ENCODE measurements at regions not wholly inside any gene's neighbourhood (a gene's known extent, or its start where the extent isn't known, plus 50 kb on each side); places are given as distances from the start of the nearest gene placed in this dataset.

DNA sequence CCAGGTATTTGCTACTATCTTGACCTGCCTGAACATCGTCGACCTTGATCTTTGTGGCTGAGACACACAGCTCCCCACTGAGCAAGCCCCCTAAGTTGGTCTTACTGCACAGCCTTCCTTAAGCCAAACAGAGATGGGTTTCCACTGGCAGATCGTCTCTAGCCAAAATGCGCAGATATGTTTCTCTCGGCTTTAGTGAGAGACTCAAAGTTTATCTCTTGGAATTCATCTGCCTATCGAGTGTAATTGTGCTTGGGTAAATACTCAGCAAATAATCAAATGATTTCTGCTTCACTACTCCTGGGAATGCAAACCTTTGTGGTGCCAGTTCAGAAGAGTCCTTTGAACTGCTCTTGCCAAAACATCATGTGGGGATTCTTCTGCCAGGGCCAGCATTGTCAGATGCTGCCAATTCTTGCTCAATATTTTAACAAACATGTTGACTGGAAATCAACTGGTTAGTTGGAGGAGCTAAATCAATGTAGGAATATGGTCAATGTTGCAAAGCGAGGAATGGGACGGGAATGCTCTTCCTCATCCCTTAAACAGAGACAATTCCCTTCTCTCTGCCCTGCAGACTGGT is 141.2 kb upstream of the SLC28A3 start:
- H3K27me3 ChIP-seq (ENCODE audit: insufficient read depth, poor library complexity, severe bottlenecking): peaks cover 2% of the 10 kb centered on the region
- H3K27ac ChIP-seq (replicated peaks): no peak overlapping the region
- no peak overlapping the region for H3K4me3 ChIP-seq (replicated peaks; ENCODE audit: insufficient read depth, low read length)
- no peak for TF ChIP-seq POLR2AphosphoS5 (IDR thresholded peaks at IDR 0.05; ENCODE audit: low read depth)
- TF ChIP-seq GABPA (IDR thresholded peaks at IDR 0.05; ENCODE audit: low read depth): no peak
- no peak for TF ChIP-seq SPI1 (IDR thresholded peaks at IDR 0.05; ENCODE audit: borderline replicate concordance, low read depth)
- TF ChIP-seq, protein P1, sequence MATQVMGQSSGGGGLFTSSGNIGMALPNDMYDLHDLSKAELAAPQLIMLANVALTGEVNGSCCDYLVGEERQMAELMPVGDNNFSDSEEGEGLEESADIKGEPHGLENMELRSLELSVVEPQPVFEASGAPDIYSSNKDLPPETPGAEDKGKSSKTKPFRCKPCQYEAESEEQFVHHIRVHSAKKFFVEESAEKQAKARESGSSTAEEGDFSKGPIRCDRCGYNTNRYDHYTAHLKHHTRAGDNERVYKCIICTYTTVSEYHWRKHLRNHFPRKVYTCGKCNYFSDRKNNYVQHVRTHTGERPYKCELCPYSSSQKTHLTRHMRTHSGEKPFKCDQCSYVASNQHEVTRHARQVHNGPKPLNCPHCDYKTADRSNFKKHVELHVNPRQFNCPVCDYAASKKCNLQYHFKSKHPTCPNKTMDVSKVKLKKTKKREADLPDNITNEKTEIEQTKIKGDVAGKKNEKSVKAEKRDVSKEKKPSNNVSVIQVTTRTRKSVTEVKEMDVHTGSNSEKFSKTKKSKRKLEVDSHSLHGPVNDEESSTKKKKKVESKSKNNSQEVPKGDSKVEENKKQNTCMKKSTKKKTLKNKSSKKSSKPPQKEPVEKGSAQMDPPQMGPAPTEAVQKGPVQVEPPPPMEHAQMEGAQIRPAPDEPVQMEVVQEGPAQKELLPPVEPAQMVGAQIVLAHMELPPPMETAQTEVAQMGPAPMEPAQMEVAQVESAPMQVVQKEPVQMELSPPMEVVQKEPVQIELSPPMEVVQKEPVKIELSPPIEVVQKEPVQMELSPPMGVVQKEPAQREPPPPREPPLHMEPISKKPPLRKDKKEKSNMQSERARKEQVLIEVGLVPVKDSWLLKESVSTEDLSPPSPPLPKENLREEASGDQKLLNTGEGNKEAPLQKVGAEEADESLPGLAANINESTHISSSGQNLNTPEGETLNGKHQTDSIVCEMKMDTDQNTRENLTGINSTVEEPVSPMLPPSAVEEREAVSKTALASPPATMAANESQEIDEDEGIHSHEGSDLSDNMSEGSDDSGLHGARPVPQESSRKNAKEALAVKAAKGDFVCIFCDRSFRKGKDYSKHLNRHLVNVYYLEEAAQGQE (IDR thresholded peaks at IDR 0.05; ENCODE audit: insufficient replicate concordance, low read depth): no peak
- TF ChIP-seq, protein P2, sequence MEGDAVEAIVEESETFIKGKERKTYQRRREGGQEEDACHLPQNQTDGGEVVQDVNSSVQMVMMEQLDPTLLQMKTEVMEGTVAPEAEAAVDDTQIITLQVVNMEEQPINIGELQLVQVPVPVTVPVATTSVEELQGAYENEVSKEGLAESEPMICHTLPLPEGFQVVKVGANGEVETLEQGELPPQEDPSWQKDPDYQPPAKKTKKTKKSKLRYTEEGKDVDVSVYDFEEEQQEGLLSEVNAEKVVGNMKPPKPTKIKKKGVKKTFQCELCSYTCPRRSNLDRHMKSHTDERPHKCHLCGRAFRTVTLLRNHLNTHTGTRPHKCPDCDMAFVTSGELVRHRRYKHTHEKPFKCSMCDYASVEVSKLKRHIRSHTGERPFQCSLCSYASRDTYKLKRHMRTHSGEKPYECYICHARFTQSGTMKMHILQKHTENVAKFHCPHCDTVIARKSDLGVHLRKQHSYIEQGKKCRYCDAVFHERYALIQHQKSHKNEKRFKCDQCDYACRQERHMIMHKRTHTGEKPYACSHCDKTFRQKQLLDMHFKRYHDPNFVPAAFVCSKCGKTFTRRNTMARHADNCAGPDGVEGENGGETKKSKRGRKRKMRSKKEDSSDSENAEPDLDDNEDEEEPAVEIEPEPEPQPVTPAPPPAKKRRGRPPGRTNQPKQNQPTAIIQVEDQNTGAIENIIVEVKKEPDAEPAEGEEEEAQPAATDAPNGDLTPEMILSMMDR (IDR thresholded peaks at IDR 0.05; ENCODE audit: insufficient read depth, low read length): no peak
- no peak for DNase-seq (ENCODE audit: low read depth in 1 of 2, low spot score in 1 of 2)

DNA sequence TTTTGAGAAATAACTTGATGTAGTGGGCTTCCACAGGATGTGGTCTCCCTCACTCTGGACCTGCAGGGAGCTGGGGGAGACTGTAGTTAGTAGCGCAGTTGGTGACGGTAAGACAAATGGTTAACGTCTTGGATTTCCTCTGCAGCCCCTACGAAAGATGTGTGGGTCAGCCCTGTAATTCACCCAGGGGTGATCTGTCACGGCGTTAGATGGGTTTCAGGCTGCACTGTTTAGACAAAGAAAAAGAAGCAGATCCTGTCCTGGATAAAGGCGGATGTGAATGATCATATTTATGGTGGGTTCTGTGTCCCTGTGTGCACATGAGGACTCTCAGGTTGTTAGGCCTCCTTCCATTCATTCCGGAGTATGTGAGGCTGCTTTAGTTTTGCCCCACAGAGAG is 142.0 kb upstream of the SLC28A3 start:
- Histone ChIP-seq H3K27ac (replicated peaks) (no peak overlapping the region), H3K4me3 (replicated peaks; ENCODE audit: insufficient read depth, low read length) (no peak overlapping the region), H3K27me3 (ENCODE audit: insufficient read depth, poor library complexity, severe bottlenecking) (peaks cover 6% of the 10 kb centered on the region)
- TF ChIP-seq, protein P1 (IDR thresholded peaks at IDR 0.05; ENCODE audit: insufficient replicate concordance, low read depth): no peak
- TF ChIP-seq POLR2AphosphoS5 (IDR thresholded peaks at IDR 0.05; ENCODE audit: low read depth) (no peak), GABPA (IDR thresholded peaks at IDR 0.05; ENCODE audit: low read depth) (no peak), SPI1 (IDR thresholded peaks at IDR 0.05; ENCODE audit: borderline replicate concordance, low read depth) (no peak)
- TF ChIP-seq, protein P2 (IDR thresholded peaks at IDR 0.05; ENCODE audit: insufficient read depth, low read length): no peak
- no peak for DNase-seq (ENCODE audit: low read depth in 1 of 2, low spot score in 1 of 2)

DNA sequence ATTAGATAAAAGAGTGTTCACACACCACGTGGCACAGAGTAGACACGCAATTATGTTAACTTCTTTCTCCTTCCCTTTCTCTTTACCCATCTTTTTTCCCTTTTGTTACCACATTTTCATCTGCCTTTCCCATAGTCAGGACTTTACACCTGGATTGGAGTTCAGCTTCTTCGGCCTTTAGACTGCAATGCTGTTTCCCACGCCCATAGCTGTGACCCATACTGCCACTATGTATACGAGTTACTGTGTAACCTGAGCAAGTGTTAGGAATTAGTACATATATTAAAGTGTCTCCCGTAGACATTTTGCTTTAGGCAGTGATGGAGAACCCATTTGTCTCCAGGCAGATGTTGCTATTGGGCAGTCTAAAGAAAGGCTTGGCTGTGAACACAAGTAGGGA is 143.6 kb upstream of the SLC28A3 start:
- Histone ChIP-seq H3K4me3 (replicated peaks; ENCODE audit: insufficient read depth, low read length) (no peak overlapping the region), H3K27me3 (ENCODE audit: insufficient read depth, poor library complexity, severe bottlenecking) (peaks cover 6% of the 10 kb centered on the region), H3K27ac (replicated peaks) (no peak overlapping the region)
- DNase-seq (ENCODE audit: low read depth in 1 of 2, low spot score in 1 of 2): no peak
- TF ChIP-seq POLR2AphosphoS5 (IDR thresholded peaks at IDR 0.05; ENCODE audit: low read depth): no peak

DNA sequence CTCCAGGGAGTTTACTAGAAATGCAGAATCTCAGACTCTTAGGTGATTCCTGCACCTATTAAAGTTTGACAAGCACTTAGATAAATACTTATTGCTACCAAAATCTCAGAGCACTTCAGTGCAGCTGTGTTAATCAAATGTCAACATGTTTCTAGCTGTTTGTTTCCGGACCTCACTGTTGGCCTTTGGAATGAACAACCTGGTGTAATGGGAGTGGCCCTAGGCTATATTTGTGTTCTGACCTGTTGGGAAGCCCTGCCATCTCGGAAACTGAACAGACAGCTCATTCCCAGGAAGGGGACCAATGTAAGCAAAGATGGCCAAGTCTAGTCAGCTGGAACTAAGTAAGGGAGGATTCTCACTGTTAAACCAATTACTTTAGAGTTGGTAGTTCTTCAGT is 145.0 kb upstream of the SLC28A3 start:
- no peak overlapping the region for H3K4me3 ChIP-seq (replicated peaks; ENCODE audit: insufficient read depth, low read length)
- no peak overlapping the region for H3K27ac ChIP-seq (replicated peaks)
- DNase-seq (ENCODE audit: low read depth in 1 of 2, low spot score in 1 of 2): no peak
- H3K27me3 ChIP-seq (ENCODE audit: insufficient read depth, poor library complexity, severe bottlenecking): peaks cover 8% of the 10 kb centered on the region
- TF ChIP-seq, protein P2 (IDR thresholded peaks at IDR 0.05; ENCODE audit: insufficient read depth, low read length): no peak
- TF ChIP-seq SPI1 (IDR thresholded peaks at IDR 0.05; ENCODE audit: borderline replicate concordance, low read depth) (no peak), POLR2AphosphoS5 (IDR thresholded peaks at IDR 0.05; ENCODE audit: low read depth) (no peak), GABPA (IDR thresholded peaks at IDR 0.05; ENCODE audit: low read depth) (no peak)
- TF ChIP-seq, protein P1 (IDR thresholded peaks at IDR 0.05; ENCODE audit: insufficient replicate concordance, low read depth): no peak

Measured in HL-60 (cell line).